MM.1S (cell line): ENCODE measurements at regions not wholly inside any gene's neighbourhood (a gene's known extent, or its start where the extent isn't known, plus 50 kb on each side); places are given as distances from the start of the nearest gene placed in this dataset.

Experiments
- DNase-seq: peaks from one replicate; pipeline ENCODE4 v3.0.0-alpha.2; 2015
- H2AFZ ChIP-seq: fragments of 300-600 bp; sonication (generic); 2 replicates; pipeline ENCODE4 v1.6.0; 2016; ENCODE audit warnings: antibody characterized with exemption, low read length
- H3F3A ChIP-seq: fragments of 300-600 bp; sonication (generic); 2 replicates; pipeline ENCODE4 v1.6.1; 2016; ENCODE audit warnings: mild to moderate bottlenecking, antibody characterized with exemption, low read length, moderate library complexity, mixed read lengths; ENCODE audit not compliant: insufficient read depth
- H3K27ac ChIP-seq: fragments of 300-600 bp; sonication (generic); 2 replicates; pipeline ENCODE4 v1.5.1; 2016; ENCODE audit warnings: mild to moderate bottlenecking, low read length
- H3K27me3 ChIP-seq: fragments of 300-600 bp; sonication (generic); replicated peaks from 2 replicates; pipeline ENCODE4 v1.6.0; 2016; ENCODE audit warnings: low read length; ENCODE audit not compliant: insufficient read depth
- H3K36me3 ChIP-seq: fragments of 300-600 bp; sonication (generic); replicated peaks from 2 replicates; pipeline ENCODE4 v1.6.1; 2016; ENCODE audit warnings: mild to moderate bottlenecking, low read length, mixed read lengths; ENCODE audit not compliant: insufficient read depth
- H3K4me1 ChIP-seq: fragments of 300-600 bp; sonication (generic); 2 replicates; pipeline ENCODE4 v1.6.1; 2016; ENCODE audit warnings: low read length, mixed read lengths
- H3K4me2 ChIP-seq: fragments of 300-600 bp; sonication (generic); 2 replicates; pipeline ENCODE4 v1.6.0; 2016; ENCODE audit warnings: low read depth, low read length
- H3K4me3 ChIP-seq: fragments of 300-600 bp; sonication (generic); 2 replicates; pipeline ENCODE4 v1.5.1; 2016; ENCODE audit warnings: low read length, mixed read lengths
- H3K79me2 ChIP-seq: fragments of 300-600 bp; sonication (generic); 2 replicates; pipeline ENCODE4 v1.6.1; 2016; ENCODE audit warnings: mixed run types, low read length, mixed read lengths
- H3K9ac ChIP-seq: fragments of 300-600 bp; sonication (generic); 2 replicates; pipeline ENCODE4 v1.6.1; 2016; ENCODE audit warnings: low read length, mixed read lengths
- H3K9me2 ChIP-seq: fragments of 300-600 bp; sonication (generic); replicated peaks from 2 replicates; pipeline ENCODE4 v1.6.1; 2016; ENCODE audit warnings: mild to moderate bottlenecking, low read length, mixed read lengths; ENCODE audit not compliant: insufficient read depth
- H3K9me3 ChIP-seq: fragments of 300-600 bp; sonication (generic); replicated peaks from 2 replicates; pipeline ENCODE4 v1.6.1; 2016; ENCODE audit warnings: mild to moderate bottlenecking, low read length, mixed read lengths; ENCODE audit not compliant: insufficient read depth
- H4K20me1 ChIP-seq: fragments of 300-600 bp; sonication (generic); 2 replicates; pipeline ENCODE4 v1.6.1; 2016; ENCODE audit warnings: mild to moderate bottlenecking, low read length, moderate library complexity, mixed read lengths; ENCODE audit not compliant: insufficient read depth
- CTCF ChIP-seq: fragments of 300-600 bp; sonication (generic); IDR thresholded peaks from 2 replicates; pipeline ENCODE4 v1.5.1; 2016; ENCODE audit warnings: antibody characterized with exemption, low read length, mixed read lengths
- EZH2 ChIP-seq: fragments of 300-600 bp; sonication (generic); optimal IDR thresholded peaks from 2 replicates; pipeline ENCODE3; 2017; ENCODE audit warnings: low read depth, mild to moderate bottlenecking, antibody characterized with exemption, low read length, mixed read lengths
- EZH2phosphoT487 ChIP-seq: fragments of 300-600 bp; sonication (generic); IDR thresholded peaks from 2 replicates; pipeline ENCODE4 v1.6.1; 2018; ENCODE audit warnings: antibody characterized with exemption, low read length

- Histone ChIP-seq H3F3A (no peaks in the 10 kb centered on the region), H2AFZ (no peak overlapping the region)
Observed at GRCh38 chr7:19202599-19202998, 57.4 kb upstream of the FERD3L start.

More at GRCh38 chr7:19202599-19202998, 57.4 kb upstream of the FERD3L start:
- TF ChIP-seq EZH2phosphoT487 (no peak), CTCF (no peak), EZH2 (no peak)
- DNase-seq: no peak
- H3K9ac ChIP-seq: no peak overlapping the region
- H3K27me3 ChIP-seq: no peaks in the 10 kb centered on the region
- H3K4me2 ChIP-seq: no peak overlapping the region
- no peaks in the 10 kb centered on the region for H3K4me1 ChIP-seq
- no peak overlapping the region for H3K27ac ChIP-seq
- no peaks in the 10 kb centered on the region for H3K36me3 ChIP-seq
- no peaks in the 10 kb centered on the region for H3K9me3 ChIP-seq
- no peaks in the 10 kb centered on the region for H3K79me2 ChIP-seq
- H3K4me3 ChIP-seq: no peak overlapping the region
- H4K20me1 ChIP-seq: no peaks in the 10 kb centered on the region
- H3K9me2 ChIP-seq: no peaks in the 10 kb centered on the region
